HG03460 (cell line): ENCODE measurements at regions not wholly inside any gene's neighbourhood (a gene's known extent, or its start where the extent isn't known, plus 50 kb on each side); places are given as distances from the start of the nearest gene placed in this dataset.

Source experiments
- ATAC-seq: cut with Tn5 transposase; IDR thresholded peaks from one replicate; pipeline ENCODE4 v1.9.1; 2021; ENCODE audit not compliant: unreplicated experiment

GRCh38 chr7:10085231-10085630, 888.4 kb upstream of the PHF14 start:
- no peak for ATAC-seq

- ATAC-seq, result no peak
Observed at GRCh38 chr7:10100572-10100971, 873.1 kb upstream of the PHF14 start.

- no peak for ATAC-seq
Observed at GRCh38 chr7:10101351-10101750, 872.3 kb upstream of the PHF14 start.

- no peak for ATAC-seq
Observed at GRCh38 chr7:10104292-10104691, 869.4 kb upstream of the PHF14 start.

- no peak for ATAC-seq
Observed at GRCh38 chr7:10106609-10107008, 867.1 kb upstream of the PHF14 start.

GRCh38 chr7:10116511-10116910, 857.2 kb upstream of the PHF14 start:
- ATAC-seq, result no peak

GRCh38 chr7:10117815-10118214, 855.9 kb upstream of the PHF14 start:
- ATAC-seq, result no peak

GRCh38 chr7:10120936-10121335, 852.7 kb upstream of the PHF14 start:
- no peak for ATAC-seq

- no peak for ATAC-seq
Observed at GRCh38 chr7:10121631-10122030, 852.0 kb upstream of the PHF14 start.

- ATAC-seq, result no peak
Observed at GRCh38 chr7:10122551-10123100, 851.0 kb upstream of the PHF14 start.

- ATAC-seq, result no peak
Observed at GRCh38 chr7:10128748-10129147, 844.9 kb upstream of the PHF14 start.

- no peak for ATAC-seq
Observed at GRCh38 chr7:10138087-10138854, 835.4 kb upstream of the PHF14 start.

GRCh38 chr7:10146271-10146670, 827.4 kb upstream of the PHF14 start:
- ATAC-seq, result no peak

- ATAC-seq, result no peak
Observed at GRCh38 chr7:10156972-10157371, 816.7 kb upstream of the PHF14 start.

- no peak for ATAC-seq
Observed at GRCh38 chr7:10181996-10182395, 791.7 kb upstream of the PHF14 start.

- ATAC-seq, result no peak
Observed at GRCh38 chr7:10192074-10192473, 781.6 kb upstream of the PHF14 start.

- ATAC-seq, result no peak
Observed at GRCh38 chr7:10205696-10206095, 768.0 kb upstream of the PHF14 start.

GRCh38 chr7:10210000-10210399, 763.7 kb upstream of the PHF14 start:
- no peak for ATAC-seq

GRCh38 chr7:10211016-10211415, 762.7 kb upstream of the PHF14 start:
- ATAC-seq, result no peak

- no peak for ATAC-seq
Observed at GRCh38 chr7:10211861-10212260, 761.8 kb upstream of the PHF14 start.

- ATAC-seq, result no peak
Observed at GRCh38 chr7:10212649-10213048, 761.0 kb upstream of the PHF14 start.

- no peak for ATAC-seq
Observed at GRCh38 chr7:10216462-10216861, 757.2 kb upstream of the PHF14 start.

- ATAC-seq, result no peak
Observed at GRCh38 chr7:10221084-10221483, 752.6 kb upstream of the PHF14 start.
